ENCODE measurements at regions not wholly inside any gene's neighbourhood (a gene's known extent, or its start where the extent isn't known, plus 50 kb on each side); places are given as distances from the start of the nearest gene placed in this dataset.

- H3K4me3 ChIP-seq, result no peak overlapping the region
- H3K4me1 ChIP-seq, result no peaks in the 10 kb centered on the region
- H3K27ac ChIP-seq, result no peak overlapping the region
- TF ChIP-seq CTCF (IDR thresholded peaks at IDR 0.05), result no peak
- no peaks in the 10 kb centered on the region for H3K36me3 ChIP-seq
- no peak for ATAC-seq
- intact Hi-C loops (cut with DNase I), result no loop called here
- no peaks in the 10 kb centered on the region for H3K27me3 ChIP-seq
- DNase-seq, result no peak
- H3K9me3 ChIP-seq, result no peaks in the 10 kb centered on the region
Observed at GRCh38 chr2:236632295-236633218, 62.9 kb downstream of the ACKR3 start.

GRCh38 chr2:236633219-236633570, 63.6 kb downstream of the ACKR3 start:
- no peaks in the 10 kb centered on the region for H3K4me1 ChIP-seq
- no peak overlapping the region for H3K4me3 ChIP-seq
- H3K27ac ChIP-seq, result no peak overlapping the region
- no peaks in the 10 kb centered on the region for H3K27me3 ChIP-seq
- H3K9me3 ChIP-seq, result no peaks in the 10 kb centered on the region
- DNase-seq, result no peak
- ATAC-seq, result no peak
- TF ChIP-seq CTCF (IDR thresholded peaks at IDR 0.05), result no peak
- H3K36me3 ChIP-seq, result no peaks in the 10 kb centered on the region
- intact Hi-C loops (cut with DNase I), result no loop called here

GRCh38 chr2:236633775-236634560, 64.3 kb downstream of the ACKR3 start:
- DNase-seq, result no peak
- intact Hi-C loops (cut with DNase I), result no loop called here
- no peaks in the 10 kb centered on the region for H3K9me3 ChIP-seq
- H3K36me3 ChIP-seq, result no peaks in the 10 kb centered on the region
- H3K27ac ChIP-seq, result no peak overlapping the region
- no peaks in the 10 kb centered on the region for H3K27me3 ChIP-seq
- no peak overlapping the region for H3K4me3 ChIP-seq
- no peaks in the 10 kb centered on the region for H3K4me1 ChIP-seq
- ATAC-seq, result no peak
- no peak for TF ChIP-seq CTCF (IDR thresholded peaks at IDR 0.05)

GRCh38 chr2:236636261-236636660, 66.6 kb downstream of the ACKR3 start:
- Histone ChIP-seq H3K27ac (no peak overlapping the region), H3K9me3 (peaks cover 0 to 8% of the 10 kb centered on the region in 2 donors), H3K4me3 (no peak overlapping the region), H3K36me3 (no peaks in the 10 kb centered on the region), H3K4me1 (no peaks in the 10 kb centered on the region), H3K27me3 (no peaks in the 10 kb centered on the region)
- TF ChIP-seq CTCF (IDR thresholded peaks at IDR 0.05), result no peak
- intact Hi-C loops (cut with DNase I), result no loop called here
- no peak for ATAC-seq
- no peak for DNase-seq

Data from left lung (tissue), 4 donors.